GM21515 (cell line): ENCODE measurements at regions not wholly inside any gene's neighbourhood (a gene's known extent, or its start where the extent isn't known, plus 50 kb on each side); places are given as distances from the start of the nearest gene placed in this dataset.
"Not testable (repeated sequence)": the region's sequence is repeated elsewhere in the genome, so short reads cannot be mapped to it uniquely, and the experiment has no call there.

Source experiments
- ATAC-seq: cut with Tn5 transposase; IDR thresholded peaks from one replicate; pipeline ENCODE4 v1.9.1; 2021; ENCODE audit not compliant: unreplicated experiment

GRCh38 chr4:62550121-62550520, 1350.0 kb downstream of the ADGRL3 start:
- no peak for ATAC-seq

GRCh38 chr4:62549601-62550000, 1349.5 kb downstream of the ADGRL3 start:
- ATAC-seq, result no peak

GRCh38 chr4:62548765-62549164, 1348.6 kb downstream of the ADGRL3 start:
- ATAC-seq, result no peak

GRCh38 chr4:62548108-62548524, 1348.0 kb downstream of the ADGRL3 start:
- ATAC-seq, result no peak

- ATAC-seq, result no peak
Measured at GRCh38 chr4:62544428-62544827, 1344.3 kb downstream of the ADGRL3 start.

GRCh38 chr4:62543002-62543401, 1342.9 kb downstream of the ADGRL3 start:
- no peak for ATAC-seq

GRCh38 chr4:62533573-62533972, 1333.4 kb downstream of the ADGRL3 start:
- no peak for ATAC-seq

GRCh38 chr4:62531731-62532130, 1331.6 kb downstream of the ADGRL3 start:
- ATAC-seq, result no peak

- no peak for ATAC-seq
Measured at GRCh38 chr4:62531264-62531663, 1331.1 kb downstream of the ADGRL3 start.

- ATAC-seq, result no peak
Measured at GRCh38 chr4:62528874-62529273, 1328.7 kb downstream of the ADGRL3 start.

- no peak for ATAC-seq
Measured at GRCh38 chr4:62526671-62527070, 1326.5 kb downstream of the ADGRL3 start.

- ATAC-seq, result no peak
Measured at GRCh38 chr4:62523256-62523655, 1323.1 kb downstream of the ADGRL3 start.

GRCh38 chr4:62522273-62522672, 1322.1 kb downstream of the ADGRL3 start:
- ATAC-seq, result no peak

- ATAC-seq, result no peak
Measured at GRCh38 chr4:62517716-62518115, 1317.6 kb downstream of the ADGRL3 start.

GRCh38 chr4:62513306-62513705, 1313.2 kb downstream of the ADGRL3 start:
- ATAC-seq, result no peak

GRCh38 chr4:62512271-62512670, 1312.1 kb downstream of the ADGRL3 start:
- ATAC-seq, result no peak

GRCh38 chr4:62510228-62510627, 1310.1 kb downstream of the ADGRL3 start:
- no peak for ATAC-seq

GRCh38 chr4:62500296-62500695, 1300.2 kb downstream of the ADGRL3 start:
- no peak for ATAC-seq

- ATAC-seq, result no peak
Measured at GRCh38 chr4:62495032-62495431, 1294.9 kb downstream of the ADGRL3 start.

GRCh38 chr4:62491756-62492155, 1291.6 kb downstream of the ADGRL3 start:
- ATAC-seq, result not testable (repeated sequence)

- no peak for ATAC-seq
Measured at GRCh38 chr4:62490635-62491034, 1290.5 kb downstream of the ADGRL3 start.

- ATAC-seq, result no peak
Measured at GRCh38 chr4:62487016-62487415, 1286.9 kb downstream of the ADGRL3 start.

- no peak for ATAC-seq
Measured at GRCh38 chr4:62484357-62484756, 1284.2 kb downstream of the ADGRL3 start.

- no peak for ATAC-seq
Measured at GRCh38 chr4:62482355-62482754, 1282.2 kb downstream of the ADGRL3 start.
